ENCODE measurements at regions not wholly inside any gene's neighbourhood (a gene's known extent, or its start where the extent isn't known, plus 50 kb on each side); places are given as distances from the start of the nearest gene placed in this dataset.

DNA sequence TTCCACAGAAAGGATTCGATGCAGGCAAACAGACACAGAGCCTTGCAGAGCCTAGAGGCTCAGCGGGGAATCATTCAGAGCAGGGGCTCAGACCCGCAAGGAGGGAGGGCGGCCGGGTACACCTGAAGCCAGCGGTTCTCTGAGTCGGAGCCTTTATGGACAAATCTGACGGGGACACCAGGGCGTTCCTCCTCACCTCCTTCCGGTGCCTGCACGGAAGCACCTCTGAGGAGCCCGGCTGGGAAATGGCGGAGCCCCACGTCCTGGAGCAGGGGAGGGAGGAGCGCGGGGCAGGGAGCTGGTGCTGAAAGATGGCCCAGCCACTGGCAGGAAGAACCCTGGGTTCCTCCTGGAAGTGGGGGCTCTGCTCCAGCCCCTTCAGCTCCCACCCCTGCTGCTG, 193.5 kb upstream of the ALKAL2 start:
- DNase-seq (ENCODE audit: low spot score) = no peak

DNA sequence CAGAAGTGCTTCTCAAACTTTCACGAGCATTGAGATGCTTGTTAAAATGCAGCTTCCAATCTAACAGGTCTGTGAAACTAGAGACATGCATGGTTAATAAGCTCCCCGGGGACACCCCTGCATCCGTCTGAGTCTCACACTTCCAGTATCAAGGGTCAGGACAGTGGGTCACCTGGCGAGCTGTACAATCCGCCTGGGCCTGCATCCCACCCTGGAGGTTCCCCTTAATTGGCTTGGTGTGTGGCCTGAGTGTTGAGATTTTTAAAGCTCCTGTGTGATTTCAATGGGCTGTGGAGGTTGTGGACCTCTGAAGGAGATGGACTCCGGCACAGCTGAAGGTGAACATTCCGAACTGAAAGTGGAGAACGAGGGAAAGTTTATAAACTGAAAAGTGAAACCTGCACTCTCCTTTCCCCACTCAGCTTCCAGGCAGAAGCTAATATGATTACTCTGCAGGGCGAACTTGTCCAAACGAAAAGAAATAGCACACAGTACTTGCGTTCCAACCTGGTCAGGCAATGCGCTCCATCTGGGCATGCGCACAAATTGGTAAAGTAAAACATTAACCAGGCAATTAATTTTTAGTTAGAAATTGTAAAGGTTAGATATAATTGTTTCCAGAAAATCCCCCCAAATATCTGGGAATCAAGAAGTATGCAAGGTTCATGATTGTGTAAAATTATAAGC, 191.7 kb upstream of the ALKAL2 start:
- peak; percentile 66 for DNase-seq (ENCODE audit: low spot score)

DNA sequence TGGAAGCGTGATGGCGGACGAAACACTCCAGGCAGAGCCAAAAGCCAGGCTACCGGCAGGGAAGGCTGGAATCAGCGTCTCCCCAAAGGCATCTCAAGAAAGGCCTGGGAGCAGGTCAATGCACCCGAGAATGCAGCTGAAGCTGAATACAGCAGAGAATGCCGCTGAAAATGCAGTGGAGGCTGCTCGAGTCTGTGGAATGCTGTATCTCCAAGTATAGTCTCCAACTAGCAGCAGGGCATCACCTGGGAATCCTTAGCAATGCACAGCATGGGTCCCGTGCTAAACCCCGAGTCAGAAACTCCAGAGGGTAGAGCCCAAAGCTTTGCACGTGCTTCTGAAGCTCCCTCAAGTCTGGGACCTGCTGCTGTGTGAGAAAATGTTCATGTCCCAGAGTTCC, 191.1 kb upstream of the ALKAL2 start:
- DNase-seq (ENCODE audit: low spot score) = peak; percentile 3

DNA sequence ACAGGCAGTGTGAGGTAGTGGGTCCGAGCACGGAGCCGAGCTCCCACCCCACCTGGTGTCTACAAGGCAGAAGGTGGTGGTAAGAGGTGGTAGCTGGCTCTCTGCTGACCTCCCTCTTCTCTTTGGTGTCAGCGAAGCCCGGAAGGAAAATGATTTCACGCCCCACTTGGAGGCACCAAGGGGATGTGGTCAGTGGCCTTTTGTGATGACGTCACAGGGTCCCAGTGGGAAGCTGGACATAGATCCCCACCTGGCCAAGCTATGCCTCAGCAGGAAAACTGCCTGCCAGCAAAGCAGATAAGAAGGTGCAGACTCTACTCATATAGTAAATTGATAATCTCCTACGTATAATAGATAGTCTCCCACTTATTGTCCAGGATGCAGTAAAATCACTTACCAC, 183.7 kb upstream of the ALKAL2 start:
- no peak for DNase-seq (ENCODE audit: low spot score)

DNA sequence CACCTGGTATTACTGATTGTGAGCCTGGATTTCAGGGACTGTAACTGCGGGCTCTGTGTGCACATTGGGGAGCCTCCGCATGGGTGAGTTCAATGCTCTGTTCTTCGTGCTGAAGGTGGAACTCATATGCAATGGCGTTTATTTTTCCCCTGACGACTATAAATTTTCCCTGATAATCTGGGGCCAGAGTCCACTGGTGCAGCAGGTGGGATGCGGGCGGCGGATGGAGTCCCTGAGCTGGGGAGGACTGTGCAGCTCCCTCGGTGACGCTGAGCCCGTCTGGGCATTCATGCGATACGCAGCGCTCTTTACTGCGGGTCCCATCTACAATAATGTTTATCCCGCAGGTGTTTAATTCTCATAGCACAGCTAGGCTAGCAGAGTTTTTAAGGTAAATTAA, 181.6 kb upstream of the ALKAL2 start:
- DNase-seq (ENCODE audit: low spot score) = no peak

DNA sequence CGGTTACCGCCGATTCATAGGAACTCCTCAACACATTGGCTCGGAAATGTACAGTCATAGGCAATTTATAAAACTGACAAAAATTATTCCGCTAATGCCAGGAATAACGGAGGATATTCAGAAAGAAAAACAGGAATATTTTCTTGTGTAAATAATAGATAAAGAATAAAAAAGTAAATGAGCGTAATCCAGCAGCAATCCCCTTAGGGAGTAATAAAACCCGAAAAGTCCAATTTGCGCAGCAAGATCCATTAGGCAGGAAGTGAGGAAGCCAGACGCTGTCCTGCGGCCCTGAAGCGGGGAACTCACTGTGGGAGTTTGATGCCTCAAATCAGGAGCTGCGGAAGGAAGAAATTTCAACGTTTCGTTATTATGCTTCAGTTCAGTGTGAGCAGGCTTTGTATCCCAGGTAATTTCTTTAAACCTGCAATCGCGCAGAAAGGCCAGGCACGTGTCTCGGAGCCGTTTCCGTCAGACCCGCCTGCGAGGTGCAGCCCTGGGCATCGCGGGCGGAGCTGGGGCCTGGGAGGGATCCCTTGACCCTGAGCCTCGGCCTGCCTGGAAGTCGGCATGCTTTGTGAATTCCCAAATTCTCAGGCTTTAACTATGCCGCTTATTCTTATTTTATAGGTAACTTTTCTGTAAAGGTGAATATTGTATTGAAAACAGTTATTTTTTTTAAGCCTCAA, 180.9 kb upstream of the ALKAL2 start:
- DNase-seq (ENCODE audit: low spot score) = no peak

DNA sequence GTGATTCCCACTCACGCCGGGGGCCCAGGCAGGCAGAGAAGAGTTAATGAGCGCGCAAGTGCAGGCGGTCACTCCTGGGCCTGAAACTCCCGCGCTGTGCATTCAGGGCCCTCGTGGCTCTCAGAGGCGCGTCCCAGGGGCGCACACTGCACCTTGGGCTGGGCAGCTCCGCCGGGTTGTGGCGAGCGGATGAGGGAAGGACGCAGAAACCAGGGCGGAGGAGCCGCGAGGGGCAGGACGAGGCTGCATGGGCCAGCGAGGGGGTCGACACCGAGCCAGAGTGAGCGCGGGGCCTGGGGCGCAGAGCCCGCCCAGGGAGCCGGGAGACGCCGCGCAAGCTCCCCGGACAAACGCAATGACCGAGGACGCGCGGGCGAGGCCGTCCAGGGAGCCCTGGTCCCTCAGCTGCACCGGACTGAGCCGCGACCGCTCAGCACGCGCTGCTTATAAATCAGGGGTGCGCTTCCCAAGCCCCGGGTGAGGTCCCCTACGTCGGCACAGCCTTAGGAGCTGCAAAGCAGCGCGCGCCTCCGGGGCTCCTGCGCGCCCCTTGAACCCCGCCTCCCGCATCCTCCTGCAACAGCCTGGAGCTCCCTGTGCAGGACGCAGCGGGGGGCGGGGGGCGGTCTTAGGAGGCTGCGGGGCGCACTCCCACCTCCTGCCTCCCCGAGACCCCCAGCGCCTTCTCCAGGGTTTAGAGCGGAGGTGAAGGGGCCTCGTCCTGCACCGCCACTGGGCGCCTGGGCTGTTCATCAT, 180.2 kb upstream of the ALKAL2 start:
- DNase-seq (ENCODE audit: low spot score) = no peak

DNA sequence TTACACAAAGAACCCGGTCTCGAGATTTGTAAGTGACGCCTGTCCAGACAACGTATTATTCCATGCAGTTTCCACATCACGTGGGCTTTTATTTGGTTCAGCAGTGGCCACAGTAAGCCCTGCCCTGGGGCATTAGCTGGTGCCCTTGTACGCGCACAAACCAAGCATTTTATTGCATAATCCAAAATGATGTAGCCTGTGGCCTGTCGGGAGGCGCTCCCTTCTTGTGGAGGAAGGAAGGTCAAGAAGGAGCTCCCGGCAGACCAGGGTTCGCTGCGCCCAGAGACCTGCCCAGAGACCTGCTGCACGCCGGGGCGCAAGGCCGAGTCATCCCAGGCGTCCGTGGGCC, 179.6 kb upstream of the ALKAL2 start:
- no peak for DNase-seq (ENCODE audit: low spot score)

DNA sequence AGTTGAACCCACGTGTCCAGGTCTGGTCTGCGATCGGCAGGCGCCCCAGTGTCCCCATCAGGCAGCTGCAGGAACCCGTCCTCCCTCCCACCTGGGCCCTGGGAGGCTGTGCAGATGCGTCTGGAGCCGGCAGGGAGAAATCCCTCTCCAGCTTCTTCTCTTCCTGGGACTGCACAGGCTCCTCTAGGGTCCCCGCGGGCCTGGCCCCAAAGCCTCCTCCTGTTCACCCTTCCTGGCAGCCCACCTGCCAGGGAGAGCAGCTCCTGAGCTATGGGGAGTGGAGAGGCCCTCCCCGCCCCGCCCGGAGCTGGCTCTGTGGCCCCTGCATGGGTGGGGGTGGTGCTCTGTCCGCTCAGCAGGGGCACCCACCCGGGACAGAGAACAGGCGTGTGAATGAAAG, 179.2 kb upstream of the ALKAL2 start:
- DNase-seq (ENCODE audit: low spot score) = no peak

DNA sequence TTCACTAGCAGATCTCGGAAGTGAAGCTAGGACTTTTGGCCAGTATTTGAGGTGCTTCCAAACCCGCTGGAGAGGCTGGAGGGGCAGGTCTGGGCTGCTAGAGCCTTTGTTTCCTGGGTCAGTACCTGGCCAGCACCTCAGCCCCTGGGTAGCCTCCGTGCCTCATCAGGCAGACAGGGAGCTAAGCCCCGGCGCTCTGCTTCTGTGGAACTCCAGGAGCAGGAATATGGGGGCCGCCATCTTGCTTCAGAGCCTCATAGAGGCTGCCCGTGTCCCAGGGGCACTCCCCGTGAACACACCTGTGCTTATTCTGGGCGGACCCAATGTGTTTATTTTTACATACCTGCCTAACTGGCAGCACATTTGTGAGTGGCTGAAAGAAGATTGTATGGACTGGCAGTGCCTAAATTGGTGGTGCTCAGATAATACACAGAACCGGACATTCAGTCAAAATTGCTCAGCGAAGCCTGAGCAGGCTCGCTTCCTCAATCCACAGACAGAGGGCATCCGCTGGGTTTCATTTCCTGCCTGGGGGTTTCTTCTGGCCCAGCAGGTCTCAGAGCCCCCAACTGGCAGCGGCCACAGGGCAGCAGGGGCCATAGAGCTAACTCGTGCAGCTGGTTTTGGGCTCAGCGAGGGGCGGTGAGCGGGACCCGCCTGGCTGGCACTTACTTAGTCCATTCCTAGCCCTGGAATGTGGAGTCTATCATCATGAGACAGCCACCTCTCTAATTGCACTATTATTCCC, 176.8 kb upstream of the ALKAL2 start:
- DNase-seq (ENCODE audit: low spot score) = no peak

DNA sequence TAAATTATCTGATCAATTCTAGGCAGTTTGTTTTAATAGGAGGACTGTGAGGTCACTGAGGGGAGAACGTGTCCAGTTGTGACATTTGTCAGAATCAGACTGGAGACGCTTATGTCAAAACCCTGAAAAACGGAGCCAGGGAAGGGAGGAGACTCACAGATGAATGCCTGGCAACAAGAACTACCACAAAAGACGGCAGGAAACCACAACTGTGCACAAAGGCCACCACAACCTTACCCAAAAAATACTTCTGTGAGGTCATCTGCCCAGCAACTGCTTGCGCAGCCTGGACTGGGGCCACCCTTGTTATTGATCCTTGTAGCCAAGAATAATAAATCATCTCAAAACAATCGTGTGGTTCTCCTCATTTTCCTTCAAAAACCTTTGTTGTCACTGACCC, 173.0 kb upstream of the ALKAL2 start:
- DNase-seq (ENCODE audit: low spot score) = no peak

DNA sequence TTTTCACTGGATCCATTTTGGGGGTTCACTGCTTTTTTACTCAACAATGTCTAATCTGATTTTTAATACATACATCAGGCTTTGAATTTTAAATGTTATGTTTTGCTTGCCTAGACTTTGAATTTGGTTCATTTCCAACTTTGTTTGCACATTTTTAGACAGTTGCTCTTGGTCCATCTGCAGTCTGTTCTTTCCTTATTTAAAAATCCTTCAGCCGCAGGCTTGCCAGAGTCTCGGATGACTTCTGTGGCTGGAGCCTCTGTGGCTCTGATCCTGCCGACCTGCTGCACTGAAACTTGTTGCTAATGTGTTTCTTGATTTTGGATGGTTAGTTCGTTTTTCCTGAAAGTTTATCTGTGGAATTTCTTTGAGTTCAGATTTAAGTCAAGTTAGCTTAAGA, 172.0 kb upstream of the ALKAL2 start:
- no peak for DNase-seq (ENCODE audit: low spot score)

DNA sequence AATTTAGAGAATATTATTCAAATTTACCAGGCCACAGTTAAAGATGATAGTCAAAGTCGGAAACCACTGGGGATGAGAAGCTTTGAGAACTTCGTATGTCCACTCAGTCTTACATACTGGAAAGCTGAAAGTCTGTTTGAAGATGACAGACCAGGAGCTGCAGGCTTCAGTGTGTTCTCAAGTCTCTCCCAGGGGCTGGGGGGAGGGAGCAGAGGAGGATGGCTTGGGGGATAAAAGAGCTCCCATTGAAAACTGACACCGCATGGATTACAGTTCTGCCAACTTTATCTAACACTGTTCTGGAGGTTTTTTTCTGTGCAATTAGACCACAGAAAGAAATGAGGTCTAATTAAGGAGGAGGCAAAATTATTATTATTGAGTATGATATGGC, 170.5 kb upstream of the ALKAL2 start:
- no peak for DNase-seq (ENCODE audit: low spot score)

DNA sequence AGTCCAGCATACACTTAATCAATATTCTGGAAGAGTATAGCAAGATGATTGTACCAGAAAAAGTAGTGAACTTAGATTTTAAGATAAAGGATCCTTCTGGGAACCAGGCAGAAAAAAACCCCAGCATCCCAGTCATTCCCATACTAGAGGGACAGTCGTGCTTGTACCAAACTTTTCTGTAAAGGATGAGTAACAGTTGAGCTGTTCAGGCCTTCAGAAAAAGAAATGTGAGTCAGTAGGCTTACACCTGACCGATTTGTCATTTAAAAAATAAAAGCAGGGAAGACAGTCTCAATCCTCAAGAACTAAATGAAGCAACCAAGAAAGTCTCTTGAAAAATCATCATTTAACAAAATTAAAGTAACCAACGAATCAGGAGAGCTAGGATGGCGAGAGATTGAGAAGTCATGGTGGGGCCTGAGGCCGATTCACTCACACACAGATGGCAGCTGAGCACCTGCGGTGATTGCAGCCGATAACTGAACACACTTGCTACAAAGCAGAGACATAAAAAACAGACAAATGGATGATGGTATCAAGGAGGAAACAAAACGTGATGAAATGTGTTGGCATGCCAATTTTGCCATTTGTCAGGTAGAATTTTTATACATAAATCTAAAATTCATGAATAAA, 170.0 kb upstream of the ALKAL2 start:
- peak; percentile 62 for DNase-seq (ENCODE audit: low spot score)

DNA sequence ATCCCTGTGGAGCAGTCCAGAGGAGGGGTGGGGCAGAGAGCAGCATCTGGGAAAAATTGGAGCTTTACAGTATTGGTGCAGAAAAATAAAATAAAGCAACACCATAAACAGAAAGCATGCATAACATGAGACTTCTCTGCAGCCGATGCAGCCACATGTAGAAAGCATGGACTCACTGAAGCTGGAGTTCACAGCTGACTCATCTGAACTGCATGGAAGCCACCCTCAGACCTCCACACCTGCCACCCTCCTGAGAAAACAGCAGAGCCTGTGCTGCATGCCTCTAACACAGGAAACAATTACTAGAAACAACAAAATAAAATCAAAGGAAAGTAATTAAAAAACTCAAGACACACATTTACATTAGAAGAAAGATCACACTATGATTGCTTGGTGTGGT, 169.4 kb upstream of the ALKAL2 start:
- peak; percentile 29 for DNase-seq (ENCODE audit: low spot score)

DNA sequence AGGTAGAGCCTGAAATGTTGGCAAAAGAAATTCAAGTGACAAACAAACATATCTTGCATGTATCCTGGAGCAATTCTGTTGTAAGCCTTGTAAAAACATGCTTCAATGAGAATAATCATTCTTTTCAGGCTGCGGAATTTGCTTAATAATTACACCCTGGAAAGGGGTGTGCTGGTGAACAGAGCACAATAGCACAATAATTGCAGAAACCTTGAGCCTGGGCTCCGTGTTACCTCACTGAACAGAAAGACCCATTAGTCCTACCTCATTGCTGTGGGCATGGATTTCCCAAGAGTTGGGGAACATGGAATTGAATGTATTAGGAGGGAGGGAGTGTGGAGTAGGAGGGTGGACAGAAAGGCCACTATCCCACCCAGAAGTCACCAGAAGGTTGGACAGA, 168.0 kb upstream of the ALKAL2 start:
- no peak for DNase-seq (ENCODE audit: low spot score)

DNA sequence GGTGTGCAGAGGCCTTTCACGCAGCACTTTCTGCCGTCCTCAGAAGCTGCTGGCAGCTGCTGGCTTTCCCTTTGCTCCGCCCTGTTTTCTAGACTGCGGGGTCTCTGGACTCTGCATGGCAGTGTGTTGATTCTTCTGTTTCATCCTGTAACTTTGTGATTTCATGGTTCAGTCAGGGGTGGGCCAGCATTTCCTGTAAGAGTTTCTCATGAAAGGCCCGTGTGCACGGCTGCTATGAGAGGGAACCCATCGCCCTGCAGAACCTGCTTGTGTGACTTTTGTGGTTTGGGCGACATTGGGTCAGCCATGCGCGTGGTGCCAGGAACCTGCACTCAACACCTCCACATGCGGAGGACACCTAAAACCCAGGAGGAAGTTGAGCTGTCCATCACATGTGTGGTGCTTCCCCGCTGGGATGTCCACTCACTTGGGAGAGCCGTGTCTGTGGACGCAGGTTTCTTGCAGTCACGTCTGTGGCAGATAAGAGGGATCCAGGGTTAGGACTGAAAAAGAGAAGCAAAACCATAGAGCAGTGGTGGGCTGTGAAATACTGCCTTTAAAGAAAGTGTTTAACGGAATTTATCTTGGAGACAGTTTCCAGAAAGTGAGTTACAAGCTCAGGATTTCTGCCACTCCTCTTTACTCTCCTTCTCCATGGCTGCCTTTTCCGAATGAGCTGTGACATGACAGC, 167.3 kb upstream of the ALKAL2 start:
- no peak for DNase-seq (ENCODE audit: low spot score)

DNA sequence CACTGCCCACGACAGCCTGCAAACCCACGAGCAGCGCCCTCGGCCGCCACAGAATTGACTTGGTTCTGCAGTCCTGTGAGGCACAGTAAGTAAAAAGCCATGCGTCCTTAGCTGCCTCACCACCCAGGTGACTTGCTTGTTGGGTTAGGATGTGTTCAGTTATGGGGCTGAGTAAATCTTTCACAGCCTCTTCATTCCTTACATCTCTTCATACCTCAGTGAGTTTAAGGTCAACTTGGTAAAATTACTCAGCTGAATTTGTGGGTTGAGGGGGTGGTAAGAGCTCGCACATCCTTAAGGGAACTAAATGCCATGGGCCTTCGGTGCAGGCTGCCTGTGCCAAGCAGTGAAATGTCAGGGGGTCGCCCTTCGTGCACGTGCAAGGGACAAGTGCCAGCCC, 165.2 kb upstream of the ALKAL2 start:
- DNase-seq (ENCODE audit: low spot score) = peak; percentile 93

DNA sequence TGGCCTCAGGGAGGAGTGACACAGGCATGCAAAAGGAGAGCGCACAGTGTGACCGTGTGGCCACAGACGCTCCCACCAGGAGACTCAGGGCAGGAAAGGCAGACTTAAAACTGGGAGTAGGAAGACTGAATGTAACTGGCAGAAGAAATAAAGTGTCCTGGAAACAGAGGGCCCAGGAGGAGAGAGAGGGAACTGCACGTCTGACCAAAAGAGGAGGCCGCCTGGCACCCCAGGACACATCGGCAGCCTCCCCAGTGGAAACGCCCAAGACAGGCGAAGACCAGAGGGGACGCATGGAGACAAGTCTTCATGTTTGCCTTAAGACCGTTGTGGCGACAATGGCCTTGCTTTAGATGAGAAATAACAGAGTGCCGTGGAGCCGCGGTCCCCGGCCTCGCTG, 163.6 kb upstream of the ALKAL2 start:
- DNase-seq (ENCODE audit: low spot score) = no peak

DNA sequence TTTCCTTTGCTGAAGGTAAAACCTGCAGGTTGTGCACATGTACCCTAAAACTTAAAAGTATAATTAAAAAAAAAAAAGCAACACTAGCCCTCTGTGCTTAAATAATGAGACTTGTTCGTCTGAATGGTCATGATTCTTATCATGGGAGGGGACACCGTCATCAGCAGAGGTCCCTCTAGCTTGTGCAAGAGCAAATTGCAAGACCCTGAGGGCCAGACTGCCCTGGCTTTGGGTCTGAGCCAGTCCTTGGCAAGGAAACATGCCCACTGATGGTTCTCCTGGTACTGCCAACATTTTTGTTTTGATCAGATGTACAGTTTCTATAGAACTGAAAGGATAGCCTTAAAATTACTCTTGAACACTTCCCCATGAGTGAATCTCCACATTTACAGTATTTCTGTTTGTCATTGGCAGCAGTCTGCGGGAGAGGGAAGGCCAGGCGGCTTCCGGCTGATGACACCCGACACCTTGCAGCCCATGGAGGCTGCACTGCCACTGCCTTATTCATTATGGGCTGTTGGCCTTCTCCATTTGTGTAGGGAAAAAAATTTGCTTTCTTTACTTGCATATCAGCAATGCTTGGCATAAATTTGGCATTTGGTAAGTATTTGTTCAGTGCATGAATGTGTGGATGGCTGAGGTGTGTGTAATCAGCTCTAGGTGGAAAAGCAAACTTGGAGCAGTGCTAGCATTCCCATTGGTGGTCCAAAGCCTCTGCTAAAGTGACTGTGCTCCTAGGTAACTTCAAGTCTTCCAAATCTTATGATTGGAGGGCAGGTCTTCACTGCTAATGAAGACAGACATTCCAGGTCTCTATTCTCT, 161.6 kb upstream of the ALKAL2 start:
- DNase-seq (ENCODE audit: low spot score) = no peak
